A549 (cell line): ENCODE measurements at regions not wholly inside any gene's neighbourhood (a gene's known extent, or its start where the extent isn't known, plus 50 kb on each side); places are given as distances from the start of the nearest gene placed in this dataset.

Experiments
- BCL3 ChIP-seq: fragments of >200 bp; sonication (Bioruptor Twin); formaldehyde crosslinking; IDR thresholded peaks from 3 replicates; pipeline ENCODE4 v1.6.1; 2016
- CEBPB ChIP-seq, 2 experiments: fragments of >200 bp in 1 of 2; sonication (Bioruptor Twin) in 1 of 2; formaldehyde crosslinking in 1 of 2; IDR thresholded peaks; 2 replicates each; pipeline ENCODE4 v1.6.1; 2012 to 2016
- CTCF ChIP-seq: fragments of >200 bp; sonication (Bioruptor Twin); formaldehyde crosslinking; IDR thresholded peaks from 3 replicates; pipeline ENCODE4 v1.5.1; 2016
- EP300 ChIP-seq, 2 experiments: fragments of >200 bp; sonication (Bioruptor Twin); formaldehyde crosslinking; IDR thresholded peaks; 2 replicates in 1 of 2; 3 replicates in 1 of 2; pipeline ENCODE4 v1.6.1; 2016 to 2017
- FOSB ChIP-seq: fragments of 250-450 bp; sonication (Bioruptor Pico); IDR thresholded peaks from 2 replicates; pipeline ENCODE4 v1.5.0; 2020; ENCODE audit warnings: mild to moderate bottlenecking, moderate library complexity
- MAX ChIP-seq: IDR thresholded peaks from 2 replicates; pipeline ENCODE4 v1.6.1; 2012
- PBX3 ChIP-seq: IDR thresholded peaks from 2 replicates; pipeline ENCODE4 v1.6.1; 2012
- POLR2A ChIP-seq: IDR thresholded peaks from 2 replicates; pipeline ENCODE4 v1.6.1; 2012; ENCODE audit warnings: mild to moderate bottlenecking, low read length
- RAD21 ChIP-seq, 2 experiments: fragments of >200 bp in 1 of 2; sonication (Bioruptor Twin) in 1 of 2; formaldehyde crosslinking in 1 of 2; IDR thresholded peaks in 1 of 2; conservative IDR thresholded peaks in 1 of 2; 2 replicates in 1 of 2; 3 replicates in 1 of 2; pipeline ENCODE4 v1.6.1; 2012 to 2018; ENCODE audit warnings: inconsistent platforms in 1 of 2
- REST ChIP-seq: fragments of 200-600 bp; sonication (generic); IDR thresholded peaks from 2 replicates; pipeline ENCODE4 v1.6.1; 2016; ENCODE audit warnings: antibody characterized with exemption, mild to moderate bottlenecking, moderate library complexity
- RFX5 ChIP-seq: fragments of 450-650 bp; IDR thresholded peaks from 2 replicates; pipeline ENCODE4 v1.7.1; 2014; ENCODE audit warnings: antibody characterized with exemption, mild to moderate bottlenecking, moderate library complexity
- SMC3 ChIP-seq: fragments of >200 bp; sonication (Bioruptor Twin); formaldehyde crosslinking; IDR thresholded peaks from 3 replicates; pipeline ENCODE4 v1.6.1; 2018; ENCODE audit warnings: inconsistent platforms
- TP53 ChIP-seq: fragments of 250-450 bp; sonication (Bioruptor Pico); IDR thresholded peaks from 2 replicates; pipeline ENCODE4 v1.5.0; 2021; ENCODE audit warnings: mild to moderate bottlenecking, moderate library complexity

- TF ChIP-seq POLR2A = no peak
- TF ChIP-seq CTCF = no peak
- TF ChIP-seq BCL3 = no peak
- TF ChIP-seq MAX = no peak
- no peak for TF ChIP-seq CEBPB (IDR thresholded peaks at IDR 0.05)
- TF ChIP-seq PBX3 = no peak
- TF ChIP-seq REST = no peak
- no peak for TF ChIP-seq RFX5
- no peak for TF ChIP-seq EP300 (IDR thresholded peaks at IDR 0.05)
- no peak for TF ChIP-seq TP53 (CRISPR knock-in tag)
- no peak for TF ChIP-seq SMC3
- no peak for TF ChIP-seq FOSB (CRISPR knock-in tag)
- TF ChIP-seq RAD21 (conservative IDR thresholded peaks at IDR 0.05 in 1 of 2, IDR thresholded peaks at IDR 0.05 in 1 of 2) = no peak
Observed at GRCh38 chr2:42843131-42843530, 50.7 kb upstream of the HAAO start.
